H1 (cell line): ENCODE measurements at regions not wholly inside any gene's neighbourhood (a gene's known extent, or its start where the extent isn't known, plus 50 kb on each side); places are given as distances from the start of the nearest gene placed in this dataset.

Experiments used
- ATF2 ChIP-seq: IDR thresholded peaks from 2 replicates; pipeline ENCODE4 v1.6.1; 2012; ENCODE audit warnings: low read length, inconsistent platforms
- ATF3 ChIP-seq: IDR thresholded peaks from 2 replicates; pipeline ENCODE4 v1.6.1; 2011; ENCODE audit warnings: low read depth, mild to moderate bottlenecking, low read length; ENCODE audit not compliant: insufficient read depth
- CEBPB ChIP-seq: IDR thresholded peaks from 2 replicates; pipeline ENCODE4 v1.6.1; 2012; ENCODE audit warnings: low read depth, low read length
- CHD2 ChIP-seq: IDR thresholded peaks from 2 replicates; pipeline ENCODE4 v1.6.1; 2012; ENCODE audit warnings: low read length, improper control_type of control experiment
- CHD7 ChIP-seq: fragments of 300-600 bp; sonication (generic); IDR thresholded peaks from 2 replicates; pipeline ENCODE4 v1.7.1; 2012; ENCODE audit warnings: low read length, moderate library complexity, mild to moderate bottlenecking, inconsistent platforms; ENCODE audit not compliant: insufficient replicate concordance
- CTCF ChIP-seq, 3 experiments: IDR thresholded peaks; 1 replicate in 2 of 3; 2 replicates in 1 of 3; pipeline versions ENCODE4 v1.5.1 to v1.6.1; 2011; ENCODE audit warnings: low read length in 3 of 3, mild to moderate bottlenecking in 3 of 3, inconsistent platforms in 2 of 3, low read depth in 1 of 3, moderate library complexity in 1 of 3; ENCODE audit not compliant: insufficient read depth in 1 of 3; ENCODE audit errors: control extremely low read depth in 1 of 3
- HDAC2 ChIP-seq, 2 experiments: fragments of 300-600 bp in 1 of 2; sonication (generic) in 1 of 2; IDR thresholded peaks; 2 replicates each; pipeline ENCODE4 v1.6.1; 2011 to 2012; ENCODE audit warnings: low read depth in 2 of 2, low read length in 2 of 2, mild to moderate bottlenecking in 2 of 2, moderate library complexity in 2 of 2, borderline replicate concordance in 1 of 2, inconsistent platforms in 1 of 2
- POLR2A ChIP-seq, 2 experiments: IDR thresholded peaks; 1 replicate in 1 of 2; 2 replicates in 1 of 2; pipeline ENCODE4 v1.6.1; 2011; ENCODE audit warnings: low read depth in 2 of 2, low read length in 2 of 2, mild to moderate bottlenecking in 2 of 2; ENCODE audit errors: control extremely low read depth in 1 of 2
- SIN3A ChIP-seq, 2 experiments: IDR thresholded peaks in 1 of 2; conservative IDR thresholded peaks in 1 of 2; 2 replicates each; pipeline ENCODE4 v1.6.1; 2011 to 2012; ENCODE audit warnings: low read length in 2 of 2, improper control_type of control experiment in 1 of 2, low read depth in 1 of 2, mild to moderate bottlenecking in 1 of 2
- USF2 ChIP-seq: IDR thresholded peaks from 2 replicates; pipeline ENCODE4 v1.6.1; 2011; ENCODE audit warnings: low read length, improper control_type of control experiment

GRCh38 chr14:40265096-40265495 lies 832.9 kb upstream of the FBXO33 start:
- TF ChIP-seq CEBPB (no peak), CHD2 (no peak), POLR2A (IDR thresholded peaks at IDR 0.05; ENCODE audit: control extremely low read depth in 1 of 2, low read depth in 2 of 2, low read length in 2 of 2) (no peak), USF2 (no peak), CHD7 (no peak), CTCF (IDR thresholded peaks at IDR 0.05; ENCODE audit: control extremely low read depth in 1 of 3, insufficient read depth in 1 of 3, low read depth in 1 of 3, low read length in 3 of 3) (no peak), ATF3 (no peak), ATF2 (no peak), SIN3A (conservative IDR thresholded peaks at IDR 0.05 in 1 of 2, IDR thresholded peaks at IDR 0.05 in 1 of 2; ENCODE audit: low read depth in 1 of 2, low read length in 2 of 2) (no peak), HDAC2 (IDR thresholded peaks at IDR 0.05; ENCODE audit: borderline replicate concordance in 1 of 2, low read depth in 2 of 2, low read length in 2 of 2) (no peak)
